ENCODE measurements at regions not wholly inside any gene's neighbourhood (a gene's known extent, or its start where the extent isn't known, plus 50 kb on each side); places are given as distances from the start of the nearest gene placed in this dataset.

GRCh38 chr15:31591908-31592307 lies 265.3 kb downstream of the KLF13 start:
- no peaks in the 10 kb centered on the region for H3K9me3 ChIP-seq
- no peaks in the 10 kb centered on the region for H3K4me1 ChIP-seq (ENCODE audit: control insufficient read depth in 1 of 2, low read depth in 2 of 2)

GRCh38 chr15:31597466-31597865 lies 270.8 kb downstream of the KLF13 start:
- no peak for ATAC-seq (ENCODE audit: insufficient number of reproducible peaks, low FRiP score, low read depth)
- Histone ChIP-seq H3K9me3 (peaks cover 2% of the 10 kb centered on the region), H3K36me3 (no peaks in the 10 kb centered on the region), H3K27me3 (replicated peaks; ENCODE audit: insufficient read depth) (no peaks in the 10 kb centered on the region), H3K4me3 (no peak overlapping the region), H3K27ac (no peak overlapping the region), H3K4me1 (ENCODE audit: control insufficient read depth in 1 of 2, low read depth in 2 of 2) (no peaks in the 10 kb centered on the region)
- TF ChIP-seq CTCF (IDR thresholded peaks at IDR 0.05) = no peak
- DNase-seq (ENCODE audit: low spot score) = no peak

More at GRCh38 chr15:31591908-31592307, 265.3 kb downstream of the KLF13 start:
- Histone ChIP-seq H3K36me3 (no peaks in the 10 kb centered on the region), H3K27ac (no peak overlapping the region), H3K4me3 (no peak overlapping the region), H3K27me3 (replicated peaks; ENCODE audit: insufficient read depth) (no peaks in the 10 kb centered on the region)
- no peak for ATAC-seq (ENCODE audit: insufficient number of reproducible peaks, low FRiP score, low read depth)
- DNase-seq (ENCODE audit: low spot score) = no peak
- TF ChIP-seq CTCF (IDR thresholded peaks at IDR 0.05) = no peak

GRCh38 chr15:31598620-31599019 lies 272.0 kb downstream of the KLF13 start:
- TF ChIP-seq CTCF (IDR thresholded peaks at IDR 0.05) = no peak
- Histone ChIP-seq H3K27me3 (replicated peaks; ENCODE audit: insufficient read depth) (no peaks in the 10 kb centered on the region), H3K27ac (no peak overlapping the region), H3K9me3 (peaks cover 2% of the 10 kb centered on the region), H3K4me1 (ENCODE audit: control insufficient read depth in 1 of 2, low read depth in 2 of 2) (no peaks in the 10 kb centered on the region), H3K4me3 (no peak overlapping the region), H3K36me3 (no peaks in the 10 kb centered on the region)
- DNase-seq (ENCODE audit: low spot score) = no peak
- ATAC-seq (ENCODE audit: insufficient number of reproducible peaks, low FRiP score, low read depth) = no peak

- ATAC-seq (ENCODE audit: insufficient number of reproducible peaks, low FRiP score, low read depth) = no peak
- no peak for TF ChIP-seq CTCF (IDR thresholded peaks at IDR 0.05)
Observed at GRCh38 chr15:31605467-31605931, 278.9 kb downstream of the KLF13 start.

GRCh38 chr15:31606194-31606669 lies 279.6 kb downstream of the KLF13 start:
- no peak for DNase-seq (ENCODE audit: low spot score)
- no peak for ATAC-seq (ENCODE audit: insufficient number of reproducible peaks, low FRiP score, low read depth)
- TF ChIP-seq CTCF (IDR thresholded peaks at IDR 0.05) = no peak
- H3K4me3 ChIP-seq = no peak overlapping the region
- no peaks in the 10 kb centered on the region for H3K36me3 ChIP-seq
- no peaks in the 10 kb centered on the region for H3K4me1 ChIP-seq (ENCODE audit: control insufficient read depth in 1 of 2, low read depth in 2 of 2)
- no peak overlapping the region for H3K27ac ChIP-seq
- H3K27me3 ChIP-seq (replicated peaks; ENCODE audit: insufficient read depth) = no peaks in the 10 kb centered on the region
- peaks cover 2% of the 10 kb centered on the region for H3K9me3 ChIP-seq

More at GRCh38 chr15:31605467-31605931, 278.9 kb downstream of the KLF13 start:
- H3K4me3 ChIP-seq = no peak overlapping the region
- no peaks in the 10 kb centered on the region for H3K36me3 ChIP-seq
- peaks cover 2% of the 10 kb centered on the region for H3K9me3 ChIP-seq
- H3K27me3 ChIP-seq (replicated peaks; ENCODE audit: insufficient read depth) = no peaks in the 10 kb centered on the region
- no peak overlapping the region for H3K27ac ChIP-seq
- H3K4me1 ChIP-seq (ENCODE audit: control insufficient read depth in 1 of 2, low read depth in 2 of 2) = no peaks in the 10 kb centered on the region
- DNase-seq (ENCODE audit: low spot score) = no peak
